ENCODE measurements at regions not wholly inside any gene's neighbourhood (a gene's known extent, or its start where the extent isn't known, plus 50 kb on each side); places are given as distances from the start of the nearest gene placed in this dataset.

- no peak overlapping the region for H3K27ac ChIP-seq (ENCODE audit: low read depth in 1 of 2, low read length in 2 of 2)
- no peak overlapping the region for H3K4me3 ChIP-seq (ENCODE audit: low read depth in 1 of 3, low read length in 3 of 3)
- TF ChIP-seq RXRA (IDR thresholded peaks at IDR 0.05) = no peak
- TF ChIP-seq YY1 (IDR thresholded peaks at IDR 0.05) = no peak
- DNase-seq (ENCODE audit: low spot score) = no peak
- no peaks in the 10 kb centered on the region for H3K4me1 ChIP-seq (ENCODE audit: control insufficient read depth in 4 of 4, insufficient read depth in 4 of 4, low read length in 3 of 4)
- no peak overlapping the region for H3K9ac ChIP-seq (ENCODE audit: low read depth in 1 of 2, low read length in 2 of 2)
- H3K36me3 ChIP-seq (ENCODE audit: control insufficient read depth in 4 of 4, insufficient read depth in 3 of 4, low read depth in 1 of 4, low read length in 3 of 4) = no peaks in the 10 kb centered on the region
- H3K27me3 ChIP-seq (ENCODE audit: control insufficient read depth in 4 of 4, insufficient read depth in 4 of 4, low read length in 3 of 4) = no peaks in the 10 kb centered on the region
- no peaks in the 10 kb centered on the region for H3K9me3 ChIP-seq (ENCODE audit: control insufficient read depth in 4 of 4, low read length in 3 of 4)
Observed at GRCh38 chr1:178593515-178593914, 80.6 kb downstream of the TEX35 start.

GRCh38 chr1:178594133-178594532 lies 81.2 kb downstream of the TEX35 start:
- Histone ChIP-seq H3K27me3 (ENCODE audit: control insufficient read depth in 4 of 4, insufficient read depth in 4 of 4, low read length in 3 of 4) (no peaks in the 10 kb centered on the region), H3K4me3 (ENCODE audit: low read depth in 1 of 3, low read length in 3 of 3) (no peak overlapping the region), H3K4me1 (ENCODE audit: control insufficient read depth in 4 of 4, insufficient read depth in 4 of 4, low read length in 3 of 4) (no peaks in the 10 kb centered on the region), H3K27ac (ENCODE audit: low read depth in 1 of 2, low read length in 2 of 2) (no peak overlapping the region), H3K9ac (ENCODE audit: low read depth in 1 of 2, low read length in 2 of 2) (no peak overlapping the region), H3K36me3 (ENCODE audit: control insufficient read depth in 4 of 4, insufficient read depth in 3 of 4, low read depth in 1 of 4, low read length in 3 of 4) (no peaks in the 10 kb centered on the region), H3K9me3 (ENCODE audit: control insufficient read depth in 4 of 4, low read length in 3 of 4) (no peaks in the 10 kb centered on the region)
- no peak for DNase-seq (ENCODE audit: low spot score)
- no peak for TF ChIP-seq EGR1 (IDR thresholded peaks at IDR 0.05; ENCODE audit: low read depth in 2 of 2)
- no peak for TF ChIP-seq FOXA2 (IDR thresholded peaks at IDR 0.05)
- no peak for TF ChIP-seq REST (IDR thresholded peaks at IDR 0.05)
- TF ChIP-seq GABPA (IDR thresholded peaks at IDR 0.05 in 1 of 2, conservative IDR thresholded peaks at IDR 0.05 in 1 of 2) = no peak
- no peak for TF ChIP-seq CTCF (IDR thresholded peaks at IDR 0.05; ENCODE audit: low read depth, low read length, missing input control)
- no peak for TF ChIP-seq ZBTB33 (IDR thresholded peaks at IDR 0.05)
- TF ChIP-seq SP1 (IDR thresholded peaks at IDR 0.05) = no peak
- no peak for TF ChIP-seq HNF4G (IDR thresholded peaks at IDR 0.05)
- no peak for TF ChIP-seq JUND (IDR thresholded peaks at IDR 0.05)
- no peak for TF ChIP-seq RAD21 (IDR thresholded peaks at IDR 0.05)
- TF ChIP-seq HNF4A (conservative IDR thresholded peaks at IDR 0.05) = no peak
- TF ChIP-seq YY1 (IDR thresholded peaks at IDR 0.05) = no peak
- no peak for TF ChIP-seq FOXA1 (IDR thresholded peaks at IDR 0.05)
- TF ChIP-seq MAX (IDR thresholded peaks at IDR 0.05) = no peak
- no peak for TF ChIP-seq TAF1 (conservative IDR thresholded peaks at IDR 0.05)
- no peak for TF ChIP-seq NR2F2 (IDR thresholded peaks at IDR 0.05)
- TF ChIP-seq RXRA (IDR thresholded peaks at IDR 0.05) = no peak
- whole genome bisulfite sequencing = 77% methylated on average over 5 of the region's 5 CpGs
